ENCODE measurements at regions not wholly inside any gene's neighbourhood (a gene's known extent, or its start where the extent isn't known, plus 50 kb on each side); places are given as distances from the start of the nearest gene placed in this dataset.

GRCh38 chr9:107119735-107120134 is 163.3 kb upstream of the RAD23B start:
- H3K4me2 ChIP-seq (ENCODE audit: low read length) = no peak overlapping the region
- no peak overlapping the region for H3K4me3 ChIP-seq (ENCODE audit: low read length)
- no peaks in the 10 kb centered on the region for H3K9me3 ChIP-seq (replicated peaks; ENCODE audit: low read length)
- H3K27me3 ChIP-seq (ENCODE audit: control insufficient read depth, insufficient read depth, low read length) = peaks cover 29% of the 10 kb centered on the region
- H3K4me1 ChIP-seq (ENCODE audit: control insufficient read depth, insufficient read depth, low read length) = no peaks in the 10 kb centered on the region
- no peaks in the 10 kb centered on the region for H3K36me3 ChIP-seq (ENCODE audit: insufficient read depth, low read length)
- no peak overlapping the region for H3K9ac ChIP-seq (ENCODE audit: low read depth, low read length)

- H3K27me3 ChIP-seq (ENCODE audit: control insufficient read depth, insufficient read depth, low read length) = peaks cover 40% of the 10 kb centered on the region
- no peaks in the 10 kb centered on the region for H3K4me1 ChIP-seq (ENCODE audit: control insufficient read depth, insufficient read depth, low read length)
- H3K4me2 ChIP-seq (ENCODE audit: low read length) = no peak overlapping the region
- H3K9me3 ChIP-seq (replicated peaks; ENCODE audit: low read length) = no peaks in the 10 kb centered on the region
- H3K36me3 ChIP-seq (ENCODE audit: insufficient read depth, low read length) = no peaks in the 10 kb centered on the region
- H3K9ac ChIP-seq (ENCODE audit: low read depth, low read length) = no peak overlapping the region
- no peak overlapping the region for H3K4me3 ChIP-seq (ENCODE audit: low read length)
These were observed 159.7 kb upstream of the RAD23B start for GRCh38 chr9:107123389-107123788.

DNA sequence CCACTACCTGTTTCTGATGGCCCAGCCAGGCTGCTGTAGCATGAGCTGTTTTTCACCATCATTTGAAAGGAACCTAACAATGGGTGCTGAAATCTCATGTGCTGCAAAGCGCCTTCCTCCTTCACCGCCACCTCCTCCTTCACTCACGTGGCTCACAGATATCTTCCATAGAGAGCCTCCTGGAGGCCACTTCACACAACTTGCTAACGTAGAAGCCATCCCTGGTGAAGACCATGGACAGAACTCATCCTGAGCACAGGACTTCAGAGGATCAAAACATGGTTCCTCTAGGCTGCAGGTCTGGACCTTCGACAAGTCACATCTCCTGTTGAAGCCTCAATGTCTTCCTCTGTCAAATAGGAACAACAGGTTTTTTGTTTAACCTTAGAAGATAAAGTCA is 155.5 kb upstream of the RAD23B start:
- Histone ChIP-seq H3K9ac (ENCODE audit: low read depth, low read length) (no peak overlapping the region), H3K27me3 (ENCODE audit: control insufficient read depth, insufficient read depth, low read length) (peaks cover 48% of the 10 kb centered on the region), H3K36me3 (ENCODE audit: insufficient read depth, low read length) (no peaks in the 10 kb centered on the region), H3K4me1 (ENCODE audit: control insufficient read depth, insufficient read depth, low read length) (no peaks in the 10 kb centered on the region), H3K4me3 (ENCODE audit: low read length) (no peak overlapping the region), H3K4me2 (ENCODE audit: low read length) (no peak overlapping the region), H3K9me3 (replicated peaks; ENCODE audit: low read length) (no peaks in the 10 kb centered on the region)

DNA sequence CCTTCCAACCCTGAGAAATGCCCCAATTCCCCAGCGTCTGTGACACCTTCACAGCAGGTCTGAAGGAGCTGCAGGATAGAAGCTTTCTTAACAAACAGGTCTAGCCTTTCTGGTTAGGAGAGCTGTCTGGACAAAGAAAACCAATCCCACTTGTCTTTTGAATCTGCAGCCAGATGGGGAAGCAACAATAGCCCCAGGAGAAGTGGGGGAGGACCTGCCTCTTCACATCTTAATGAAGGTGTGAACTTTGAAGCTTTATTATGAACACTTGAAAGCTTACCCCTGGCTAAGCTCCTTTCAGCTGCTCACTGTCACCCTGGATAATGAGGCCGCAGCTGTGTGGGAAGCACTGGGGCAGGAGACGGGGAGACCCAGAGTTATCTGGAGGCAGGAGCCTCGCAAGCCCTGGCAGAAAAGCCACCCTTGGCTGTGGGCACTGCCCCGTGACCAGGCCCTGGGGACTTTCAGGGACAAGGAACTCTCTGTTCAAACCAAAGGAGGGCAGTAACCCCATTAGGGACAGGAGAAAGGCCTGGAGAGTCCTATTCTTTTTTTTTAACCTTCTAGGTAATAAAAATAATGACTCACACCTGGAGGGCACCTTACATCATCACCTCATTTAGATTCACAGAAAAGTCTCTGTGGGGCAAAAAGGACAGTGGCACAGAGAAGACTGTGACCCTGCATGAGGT is 151.8 kb upstream of the RAD23B start:
- Histone ChIP-seq H3K4me3 (ENCODE audit: low read length) (no peak overlapping the region), H3K9ac (ENCODE audit: low read depth, low read length) (no peak overlapping the region), H3K36me3 (ENCODE audit: insufficient read depth, low read length) (no peaks in the 10 kb centered on the region), H3K4me2 (ENCODE audit: low read length) (no peak overlapping the region), H3K9me3 (replicated peaks; ENCODE audit: low read length) (no peaks in the 10 kb centered on the region), H3K4me1 (ENCODE audit: control insufficient read depth, insufficient read depth, low read length) (no peaks in the 10 kb centered on the region), H3K27me3 (ENCODE audit: control insufficient read depth, insufficient read depth, low read length) (peaks cover 41% of the 10 kb centered on the region)

DNA sequence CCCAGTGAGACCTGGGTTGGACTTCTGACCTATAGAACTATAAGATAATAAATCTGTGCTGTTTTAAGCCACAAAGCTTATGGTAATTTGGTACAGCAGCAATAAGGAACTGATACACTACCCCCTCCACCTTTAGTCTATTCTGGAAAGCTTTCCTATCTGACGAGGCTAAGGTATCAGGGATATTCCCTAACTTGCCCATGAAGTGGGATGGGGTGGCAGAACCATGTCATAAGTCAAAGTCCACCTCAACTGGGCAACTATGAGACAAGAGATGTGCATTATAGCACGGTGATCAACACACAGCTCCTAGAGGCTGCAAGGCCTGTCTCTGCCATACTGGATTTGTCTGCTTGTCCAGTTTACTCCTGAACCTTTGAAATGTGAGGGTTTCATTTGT is 146.8 kb upstream of the RAD23B start:
- Histone ChIP-seq H3K36me3 (ENCODE audit: insufficient read depth, low read length) (no peaks in the 10 kb centered on the region), H3K9ac (ENCODE audit: low read depth, low read length) (no peak overlapping the region), H3K27me3 (ENCODE audit: control insufficient read depth, insufficient read depth, low read length) (peaks cover 53% of the 10 kb centered on the region), H3K4me1 (ENCODE audit: control insufficient read depth, insufficient read depth, low read length) (no peaks in the 10 kb centered on the region), H3K4me3 (ENCODE audit: low read length) (no peak overlapping the region), H3K4me2 (ENCODE audit: low read length) (no peak overlapping the region), H3K9me3 (replicated peaks; ENCODE audit: low read length) (no peaks in the 10 kb centered on the region)

- H3K4me1 ChIP-seq (ENCODE audit: control insufficient read depth, insufficient read depth, low read length) = no peaks in the 10 kb centered on the region
These were observed 145.4 kb upstream of the RAD23B start for GRCh38 chr9:107137495-107138202.

GRCh38 chr9:107138261-107138992 is 144.7 kb upstream of the RAD23B start:
- no peak overlapping the region for H3K4me3 ChIP-seq (ENCODE audit: low read length)
- no peak overlapping the region for H3K9ac ChIP-seq (ENCODE audit: low read depth, low read length)
- no peaks in the 10 kb centered on the region for H3K9me3 ChIP-seq (replicated peaks; ENCODE audit: low read length)
- H3K4me1 ChIP-seq (ENCODE audit: control insufficient read depth, insufficient read depth, low read length) = no peaks in the 10 kb centered on the region
- no peak overlapping the region for H3K4me2 ChIP-seq (ENCODE audit: low read length)
- H3K27me3 ChIP-seq (ENCODE audit: control insufficient read depth, insufficient read depth, low read length) = peaks cover 42% of the 10 kb centered on the region
- no peaks in the 10 kb centered on the region for H3K36me3 ChIP-seq (ENCODE audit: insufficient read depth, low read length)

More at GRCh38 chr9:107137495-107138202, 145.4 kb upstream of the RAD23B start:
- Histone ChIP-seq H3K27me3 (ENCODE audit: control insufficient read depth, insufficient read depth, low read length) (peaks cover 47% of the 10 kb centered on the region), H3K4me3 (ENCODE audit: low read length) (no peak overlapping the region), H3K36me3 (ENCODE audit: insufficient read depth, low read length) (no peaks in the 10 kb centered on the region), H3K9me3 (replicated peaks; ENCODE audit: low read length) (no peaks in the 10 kb centered on the region), H3K4me2 (ENCODE audit: low read length) (peak overlapping the region; percentile 60), H3K9ac (ENCODE audit: low read depth, low read length) (no peak overlapping the region)

- Histone ChIP-seq H3K9me3 (replicated peaks; ENCODE audit: low read length) (no peaks in the 10 kb centered on the region), H3K4me1 (ENCODE audit: control insufficient read depth, insufficient read depth, low read length) (no peaks in the 10 kb centered on the region), H3K36me3 (ENCODE audit: insufficient read depth, low read length) (no peaks in the 10 kb centered on the region), H3K4me3 (ENCODE audit: low read length) (no peak overlapping the region), H3K27me3 (ENCODE audit: control insufficient read depth, insufficient read depth, low read length) (peaks cover 43% of the 10 kb centered on the region), H3K4me2 (ENCODE audit: low read length) (no peak overlapping the region), H3K9ac (ENCODE audit: low read depth, low read length) (no peak overlapping the region)
These were observed 141.1 kb upstream of the RAD23B start for GRCh38 chr9:107141967-107142366.

GRCh38 chr9:107142430-107142829 is 140.6 kb upstream of the RAD23B start:
- no peak overlapping the region for H3K9ac ChIP-seq (ENCODE audit: low read depth, low read length)
- peaks cover 43% of the 10 kb centered on the region for H3K27me3 ChIP-seq (ENCODE audit: control insufficient read depth, insufficient read depth, low read length)
- H3K4me3 ChIP-seq (ENCODE audit: low read length) = no peak overlapping the region
- H3K9me3 ChIP-seq (replicated peaks; ENCODE audit: low read length) = no peaks in the 10 kb centered on the region
- no peaks in the 10 kb centered on the region for H3K4me1 ChIP-seq (ENCODE audit: control insufficient read depth, insufficient read depth, low read length)
- no peak overlapping the region for H3K4me2 ChIP-seq (ENCODE audit: low read length)
- no peaks in the 10 kb centered on the region for H3K36me3 ChIP-seq (ENCODE audit: insufficient read depth, low read length)

DNA sequence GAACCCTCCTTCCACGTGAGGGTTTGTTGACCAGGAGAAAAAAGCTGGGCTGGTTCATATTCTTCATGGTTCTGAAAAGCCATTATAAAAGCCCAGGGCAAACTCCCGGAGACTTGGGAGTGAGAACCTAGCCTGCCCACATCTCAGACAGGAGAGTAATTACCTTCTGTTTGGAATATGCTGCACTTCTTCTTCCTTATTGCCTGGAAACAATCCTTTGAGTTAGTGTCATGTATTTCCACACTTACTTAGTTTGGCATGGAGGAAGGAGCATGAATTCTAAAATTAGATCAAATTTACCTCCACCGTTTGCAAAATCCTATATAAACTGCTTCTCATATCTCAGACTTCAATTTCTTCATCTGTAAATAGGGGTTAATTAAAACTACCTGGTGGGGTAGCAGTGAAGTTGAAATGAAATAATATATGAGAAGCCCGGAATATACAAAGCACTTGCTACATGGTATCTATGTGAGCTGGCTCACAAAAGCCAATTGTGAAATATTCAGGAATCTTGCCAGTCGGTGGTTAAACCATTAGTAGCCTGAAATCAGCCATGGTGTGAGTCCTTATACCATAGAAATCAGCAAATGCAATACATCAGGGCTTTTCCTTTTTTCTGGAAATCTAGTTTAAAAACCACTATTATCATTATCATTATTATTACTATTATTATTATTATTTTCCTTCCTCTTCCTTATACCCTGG is 140.0 kb upstream of the RAD23B start:
- H3K9me3 ChIP-seq (replicated peaks; ENCODE audit: low read length) = no peaks in the 10 kb centered on the region
- H3K36me3 ChIP-seq (ENCODE audit: insufficient read depth, low read length) = no peaks in the 10 kb centered on the region
- H3K4me2 ChIP-seq (ENCODE audit: low read length) = no peak overlapping the region
- no peak overlapping the region for H3K4me3 ChIP-seq (ENCODE audit: low read length)
- peaks cover 45% of the 10 kb centered on the region for H3K27me3 ChIP-seq (ENCODE audit: control insufficient read depth, insufficient read depth, low read length)
- no peak overlapping the region for H3K9ac ChIP-seq (ENCODE audit: low read depth, low read length)
- no peaks in the 10 kb centered on the region for H3K4me1 ChIP-seq (ENCODE audit: control insufficient read depth, insufficient read depth, low read length)

DNA sequence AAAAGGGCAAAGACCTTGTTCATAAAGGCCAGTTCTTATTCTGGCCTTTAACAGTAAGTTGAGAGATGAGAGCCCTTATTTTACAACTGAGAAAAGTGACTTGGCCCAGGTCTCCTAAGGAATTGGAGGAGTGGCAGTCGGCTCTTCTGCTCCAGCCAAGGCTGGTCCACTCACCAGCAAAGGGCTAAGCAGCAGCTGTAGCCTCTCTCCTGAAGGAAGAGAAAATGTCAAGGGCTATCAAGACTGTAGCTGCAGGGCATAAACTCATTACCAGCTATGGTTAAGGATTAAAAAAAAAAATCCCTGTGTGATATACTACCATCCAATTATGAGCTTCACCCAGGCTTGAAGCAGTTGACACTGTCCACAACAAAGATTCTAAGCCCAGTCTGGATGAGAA is 138.6 kb upstream of the RAD23B start:
- H3K9me3 ChIP-seq (replicated peaks; ENCODE audit: low read length) = no peaks in the 10 kb centered on the region
- H3K4me3 ChIP-seq (ENCODE audit: low read length) = no peak overlapping the region
- no peaks in the 10 kb centered on the region for H3K4me1 ChIP-seq (ENCODE audit: control insufficient read depth, insufficient read depth, low read length)
- no peak overlapping the region for H3K4me2 ChIP-seq (ENCODE audit: low read length)
- peaks cover 35% of the 10 kb centered on the region for H3K27me3 ChIP-seq (ENCODE audit: control insufficient read depth, insufficient read depth, low read length)
- no peaks in the 10 kb centered on the region for H3K36me3 ChIP-seq (ENCODE audit: insufficient read depth, low read length)
- H3K9ac ChIP-seq (ENCODE audit: low read depth, low read length) = no peak overlapping the region

Measured in skeletal muscle satellite cell (primary cell).